GM13977 (cell line): ENCODE measurements at regions not wholly inside any gene's neighbourhood (a gene's known extent, or its start where the extent isn't known, plus 50 kb on each side); places are given as distances from the start of the nearest gene placed in this dataset.
A peak's percentile ranks its signal among the peaks of the same experiment; 100 is the strongest.

Source experiments
- DNase-seq: peaks from one replicate; pipeline ENCODE4 v3.0.0; 2012; ENCODE audit warnings: low spot score
- CTCF ChIP-seq: IDR thresholded peaks from 2 replicates; pipeline ENCODE4 v1.5.1; 2012; ENCODE audit warnings: mild to moderate bottlenecking, control low read depth; ENCODE audit not compliant: insufficient read depth; ENCODE audit errors: extremely low read depth, missing control alignments
- in situ Hi-C: fragments of 300-500 bp; cut with MboI; formaldehyde crosslinking; loops from one replicate; pipeline ENCODE4 v1.12.0; 2022; ENCODE audit warnings: low sequenced_read_pairs, low pct_unique_long_range_greater_than_20kb, mixed read lengths, inconsistent platforms; ENCODE audit not compliant: unreplicated experiment

- peak; percentile 86 for DNase-seq
- peak; percentile 92 for TF ChIP-seq CTCF
- in situ Hi-C loops, result no loop called here
These were observed 73.9 kb downstream of the CXCL12 start for GRCh38 chr10:44310762-44311562.

- no peak for DNase-seq
- in situ Hi-C loops, result no loop called here
- TF ChIP-seq CTCF, result no peak
These were observed 74.7 kb downstream of the CXCL12 start for GRCh38 chr10:44309939-44310761.

- TF ChIP-seq CTCF, result no peak
- in situ Hi-C loops, result no loop called here
- no peak for DNase-seq
These were observed 75.5 kb downstream of the CXCL12 start for GRCh38 chr10:44309361-44309760.

- in situ Hi-C loops, result no loop called here
These were observed 76.0 kb downstream of the CXCL12 start for GRCh38 chr10:44308935-44309334.

GRCh38 chr10:44307691-44308090 is 77.2 kb downstream of the CXCL12 start:
- no peak for TF ChIP-seq CTCF
- no peak for DNase-seq
- in situ Hi-C loops, result no loop called here

More at GRCh38 chr10:44308935-44309334, 76.0 kb downstream of the CXCL12 start:
- no peak for DNase-seq
- TF ChIP-seq CTCF, result no peak

- no peak for TF ChIP-seq CTCF
- DNase-seq, result no peak
- in situ Hi-C loops, result no loop called here
These were observed 78.1 kb downstream of the CXCL12 start for GRCh38 chr10:44306762-44307161.
